ENCODE measurements at regions not wholly inside any gene's neighbourhood (a gene's known extent, or its start where the extent isn't known, plus 50 kb on each side); places are given as distances from the start of the nearest gene placed in this dataset.

GRCh38 chr18:43482136-43482535 lies 204.8 kb upstream of the SYT4 start:
- ATAC-seq (no peak), DNase-seq (no peak)

- ATAC-seq (no peak), DNase-seq (no peak)
These were observed 205.3 kb upstream of the SYT4 start for GRCh38 chr18:43482600-43482999.

DNA sequence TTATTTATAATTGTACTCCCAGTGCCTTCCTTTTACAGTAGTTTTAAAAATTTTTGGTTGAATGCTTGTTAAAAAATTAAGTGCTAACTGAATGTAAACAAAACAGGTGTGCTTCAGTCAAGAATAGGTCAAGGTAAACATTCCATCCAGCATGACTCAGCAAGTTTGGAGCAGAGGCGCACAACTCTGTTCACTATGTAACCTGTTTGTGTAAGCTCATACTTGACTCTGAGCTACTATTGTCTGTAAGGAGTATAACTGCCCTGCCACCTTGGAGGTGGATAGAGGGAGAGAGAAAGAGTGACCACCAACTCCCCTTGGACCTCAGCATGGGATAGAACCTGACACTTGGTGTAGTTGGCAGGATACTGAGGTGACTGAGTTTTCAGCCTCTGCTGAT lies 207.4 kb upstream of the SYT4 start:
- no peak for ATAC-seq
- no peak for DNase-seq

DNA sequence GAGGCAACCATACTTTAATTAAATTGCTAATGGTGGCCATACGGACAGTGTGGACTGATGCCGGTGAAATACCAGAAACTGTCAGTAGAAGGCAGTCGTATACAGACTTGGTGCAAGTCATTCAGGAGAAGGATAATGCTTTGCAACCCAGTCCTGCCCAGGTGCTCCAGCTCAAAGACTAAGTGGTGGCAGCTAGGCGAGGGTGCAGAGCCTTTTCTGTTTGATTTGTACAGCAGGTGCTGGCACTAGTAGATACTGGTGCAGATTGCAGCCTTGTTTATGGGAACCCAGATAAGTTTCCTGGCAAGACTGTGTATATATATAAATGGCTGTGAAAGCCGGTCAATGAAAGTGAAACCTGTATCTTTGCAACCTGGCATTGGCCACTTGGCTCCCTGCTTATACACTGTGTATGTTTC lies 208.3 kb upstream of the SYT4 start:
- DNase-seq (no peak), ATAC-seq (no peak)

- ATAC-seq: no peak
- DNase-seq: no peak
These were observed 209.2 kb upstream of the SYT4 start for GRCh38 chr18:43486462-43486861.

GRCh38 chr18:43501099-43501498 lies 223.8 kb upstream of the SYT4 start:
- DNase-seq: no peak
- ATAC-seq: no peak

DNA sequence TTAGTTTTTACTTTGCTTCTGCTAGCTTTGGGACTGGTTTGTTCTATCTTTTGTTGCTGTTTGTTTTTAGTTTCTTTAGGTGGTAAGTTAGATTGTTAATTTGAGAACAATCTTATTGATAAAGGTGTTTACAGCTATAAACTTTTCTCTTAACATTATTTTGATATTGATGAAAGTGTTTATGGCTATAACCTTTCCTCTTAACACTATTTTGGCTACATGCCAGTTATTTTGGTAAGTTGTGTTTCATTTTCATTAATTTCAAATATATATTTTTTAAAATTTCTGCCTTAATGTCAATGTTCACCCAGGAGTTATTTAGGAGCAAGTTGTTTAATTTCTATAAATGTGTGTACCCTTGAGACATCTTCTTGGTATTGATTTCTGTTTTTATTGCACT lies 229.6 kb upstream of the SYT4 start:
- no peak for ATAC-seq
- DNase-seq: no peak

DNA sequence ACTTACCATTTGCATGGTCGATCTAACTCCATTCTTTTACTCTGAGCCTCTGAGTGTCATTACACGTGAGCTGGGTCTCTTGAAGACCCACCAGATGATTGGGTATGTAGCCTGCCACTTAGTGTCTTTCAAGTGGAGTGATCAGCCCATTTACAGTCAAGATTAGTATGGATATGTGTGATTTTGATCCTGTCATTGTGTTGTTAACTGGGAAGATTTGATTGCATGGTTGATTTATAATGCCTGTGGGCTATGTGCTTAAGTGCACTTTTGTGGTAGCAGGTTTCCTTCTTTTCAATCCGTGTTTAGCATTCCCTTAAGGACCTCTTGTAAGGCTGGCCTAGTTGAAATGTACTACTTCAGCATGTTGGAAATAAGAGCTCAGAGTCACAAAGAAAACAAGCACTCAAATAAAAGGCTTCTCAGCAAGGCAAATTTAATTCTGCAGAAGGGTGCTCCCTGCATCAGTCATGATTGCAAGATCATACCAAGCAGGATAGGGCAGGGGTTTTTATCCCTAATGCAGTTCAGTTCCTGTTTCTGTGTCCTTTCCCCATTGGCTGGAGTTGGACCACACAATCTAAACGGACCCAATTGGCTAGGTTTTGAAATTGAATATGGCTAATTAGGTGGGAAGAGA lies 230.7 kb upstream of the SYT4 start:
- no peak for ATAC-seq
- DNase-seq: no peak

DNA sequence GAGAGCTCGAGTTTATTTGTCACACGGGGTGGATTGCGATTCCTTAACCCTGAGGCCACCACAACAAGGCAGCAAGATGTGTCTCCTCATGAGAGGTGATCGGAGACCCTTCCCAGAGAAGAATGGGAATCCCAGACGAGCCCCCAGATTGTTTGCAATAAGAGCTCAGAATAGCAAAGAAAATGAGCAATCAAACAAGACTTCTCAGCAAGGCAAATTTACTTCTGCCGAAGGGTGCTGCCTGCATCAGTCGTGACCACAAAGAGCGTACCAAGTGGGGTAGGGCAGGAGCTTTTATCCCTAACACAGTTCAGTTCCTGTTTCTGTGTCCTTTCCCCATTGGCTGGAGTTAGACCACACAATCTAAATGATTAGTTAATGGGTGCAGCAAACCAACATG lies 237.5 kb upstream of the SYT4 start:
- no peak for DNase-seq

GRCh38 chr18:43515481-43515880 lies 238.2 kb upstream of the SYT4 start:
- ATAC-seq (no peak), DNase-seq (no peak)

More for the DNA sequence above, 237.5 kb upstream of the SYT4 start:
- ATAC-seq: no peak

DNA sequence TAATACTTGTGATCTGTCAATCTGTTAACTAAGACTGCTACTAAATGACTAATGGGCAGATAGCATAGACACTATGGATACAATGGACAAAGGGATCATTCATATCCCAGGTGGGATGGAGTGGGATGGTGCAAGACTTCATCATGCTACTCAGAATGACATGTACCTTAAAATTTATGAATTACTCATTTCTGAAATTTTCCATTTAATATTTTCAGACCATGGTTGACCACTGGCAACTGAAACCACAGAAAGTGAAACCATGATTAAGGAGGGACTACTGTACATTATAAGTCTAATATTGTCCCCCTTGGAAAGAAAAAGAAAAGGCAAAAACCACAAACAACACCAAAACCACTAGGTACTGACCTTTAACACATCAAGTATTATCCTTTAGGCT lies 247.0 kb upstream of the SYT4 start:
- DNase-seq (no peak), ATAC-seq (no peak)

- DNase-seq (no peak), ATAC-seq (no peak)
These were observed 247.9 kb upstream of the SYT4 start for GRCh38 chr18:43525169-43525568.

DNA sequence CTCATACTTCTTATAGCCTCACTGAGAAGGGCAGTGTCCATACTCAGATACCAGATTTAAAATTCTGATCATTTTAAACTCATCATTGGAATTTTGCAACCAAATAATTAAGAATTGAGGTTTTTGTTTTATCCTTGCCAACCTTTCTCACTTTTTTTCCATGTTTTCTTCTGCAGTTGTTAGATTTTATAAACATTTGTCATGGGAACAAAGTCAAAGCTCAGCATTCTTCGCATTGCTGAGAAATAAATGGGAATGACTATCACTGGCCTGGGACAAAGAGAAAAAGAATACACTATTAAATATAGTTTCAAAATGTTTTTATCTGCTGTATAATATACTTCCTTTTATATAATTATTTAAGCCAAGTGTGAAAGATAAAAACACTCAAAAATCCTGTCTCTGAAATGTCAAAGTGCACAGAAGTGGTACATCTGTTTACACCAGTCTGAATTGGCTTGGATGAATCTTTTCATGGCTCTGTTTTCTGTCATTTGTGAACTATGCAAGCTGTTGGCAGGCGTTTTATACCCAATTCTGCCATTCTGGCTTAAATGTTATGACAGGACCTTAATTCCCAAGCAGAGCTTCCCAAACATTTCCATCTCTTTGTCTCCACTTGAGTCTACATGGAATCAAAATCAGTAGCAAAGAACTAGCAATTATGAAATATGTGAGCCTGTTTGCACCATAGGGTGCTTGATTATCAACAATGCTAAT lies 249.3 kb upstream of the SYT4 start:
- no peak for ATAC-seq
- no peak for DNase-seq

GRCh38 chr18:43531438-43531837 lies 254.1 kb upstream of the SYT4 start:
- ATAC-seq: no peak
- DNase-seq: no peak

DNA sequence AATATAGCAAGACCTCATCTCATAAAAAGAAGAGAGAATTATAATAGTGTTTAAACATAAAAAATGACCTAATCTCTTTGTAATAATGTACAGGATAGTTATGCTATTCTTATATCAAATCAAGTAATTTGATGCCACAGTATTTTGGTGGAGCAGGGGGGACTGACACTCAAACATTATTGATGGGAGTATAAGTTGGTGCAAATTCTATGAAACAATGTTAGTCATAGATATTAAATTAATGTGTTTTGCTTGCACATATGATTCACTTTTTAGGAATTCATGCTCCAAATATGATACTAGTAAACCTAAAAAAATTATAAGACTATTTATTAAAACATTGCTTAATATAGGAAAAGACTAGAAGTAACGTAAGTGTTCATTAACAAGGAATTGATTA lies 256.1 kb upstream of the SYT4 start:
- DNase-seq: no peak
- no peak for ATAC-seq

DNA sequence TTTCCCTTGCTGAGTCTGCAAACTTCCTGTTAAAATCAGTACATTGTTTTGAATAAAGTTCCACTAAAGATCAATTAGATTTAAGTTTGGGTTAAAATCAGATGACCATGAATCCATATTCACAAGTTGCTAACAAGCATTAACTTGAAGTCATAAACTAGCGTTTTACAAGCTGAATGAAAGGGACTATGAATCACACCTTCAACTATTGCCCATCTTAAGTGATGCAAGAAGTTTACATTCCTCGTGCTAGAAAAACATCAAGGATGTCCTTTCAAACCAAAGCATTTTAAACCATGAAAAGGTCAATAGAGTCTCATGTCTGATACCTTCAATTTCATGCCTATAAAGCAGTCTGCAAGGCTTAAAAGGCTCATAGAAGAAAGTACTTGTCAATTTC lies 257.2 kb upstream of the SYT4 start:
- DNase-seq (no peak), ATAC-seq (no peak)

DNA sequence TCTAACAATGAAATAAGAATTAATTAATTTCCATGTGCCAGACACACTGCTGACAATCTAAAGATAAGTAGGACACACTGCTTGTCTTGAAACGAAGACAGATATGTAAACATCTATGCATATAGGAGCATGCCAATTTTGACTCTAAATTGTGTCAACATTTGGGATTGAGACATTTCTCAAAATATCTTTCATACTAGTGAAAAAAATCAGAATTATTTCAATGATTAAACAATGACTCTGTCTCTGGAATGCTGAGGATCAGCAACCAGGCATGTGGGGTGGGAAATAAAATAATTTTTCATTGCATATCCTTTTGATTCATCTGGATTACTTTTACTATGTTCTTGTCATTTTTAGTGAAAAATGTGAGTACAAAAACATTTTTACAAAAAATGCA lies 262.6 kb upstream of the SYT4 start:
- ATAC-seq: no peak
- DNase-seq: no peak

- DNase-seq (no peak), ATAC-seq (no peak)
These were observed 264.7 kb upstream of the SYT4 start for GRCh38 chr18:43542016-43542415.

DNA sequence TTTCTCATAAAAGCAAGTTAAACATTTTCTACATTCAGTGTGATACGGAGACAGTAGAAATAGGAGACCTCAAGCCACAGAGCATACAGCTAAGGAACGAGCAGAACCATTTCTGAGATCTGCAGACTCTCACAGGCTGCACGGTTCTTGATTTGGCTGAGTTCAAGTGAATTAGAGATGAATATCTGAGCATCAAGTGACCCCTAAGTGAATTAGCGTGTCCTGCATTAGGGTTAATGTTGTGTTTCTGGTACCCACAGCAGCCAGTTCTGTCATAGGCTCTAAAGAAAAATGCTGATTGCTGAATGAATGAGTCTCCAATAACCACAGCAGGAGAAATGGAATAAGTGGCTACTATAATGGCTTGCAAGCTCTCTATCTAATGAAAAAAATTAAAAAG lies 265.9 kb upstream of the SYT4 start:
- DNase-seq (no peak), ATAC-seq (no peak)

DNA sequence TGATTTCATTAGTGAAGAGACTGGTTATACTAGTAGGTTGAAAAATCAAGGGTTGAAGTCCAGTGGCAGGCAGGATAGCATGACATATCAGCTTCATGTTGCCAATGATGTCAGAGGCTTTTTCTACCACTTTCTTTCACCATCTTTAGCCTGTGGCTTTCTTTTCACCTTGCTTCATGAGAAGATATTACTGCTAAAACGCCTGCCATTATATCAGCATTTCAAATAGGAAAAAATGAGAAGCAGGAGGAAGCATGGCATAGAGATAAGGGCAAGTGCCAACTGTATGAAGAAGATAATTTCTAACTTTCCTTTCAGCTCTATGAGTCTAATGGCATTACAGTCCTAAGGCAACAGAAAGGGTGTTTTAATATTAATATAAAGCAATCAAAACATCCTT lies 270.2 kb upstream of the SYT4 start:
- DNase-seq (no peak), ATAC-seq (no peak)

DNA sequence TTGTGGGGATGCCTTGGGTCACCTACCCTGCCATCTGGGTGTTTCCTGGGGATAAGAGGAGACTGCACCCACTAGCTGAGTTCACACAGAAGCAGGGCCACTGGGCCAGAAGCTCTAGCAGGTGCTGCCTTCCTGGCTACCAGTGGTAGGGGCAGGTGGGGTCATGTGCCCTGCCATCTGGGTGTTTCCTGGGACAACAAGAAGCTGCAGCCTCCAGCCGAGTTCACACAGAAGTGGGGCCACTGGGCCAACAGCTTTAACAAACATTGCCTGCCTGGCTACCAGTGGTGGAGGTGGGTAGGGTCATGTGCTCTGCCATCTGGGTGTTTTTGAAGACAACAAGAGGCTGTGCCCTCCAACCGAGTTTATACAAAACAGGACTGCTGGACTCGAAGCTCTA lies 282.2 kb upstream of the SYT4 start:
- DNase-seq (no peak), ATAC-seq (no peak)

- ATAC-seq (no peak), DNase-seq (no peak)
These were observed 286.5 kb upstream of the SYT4 start for GRCh38 chr18:43563780-43564179.

DNA sequence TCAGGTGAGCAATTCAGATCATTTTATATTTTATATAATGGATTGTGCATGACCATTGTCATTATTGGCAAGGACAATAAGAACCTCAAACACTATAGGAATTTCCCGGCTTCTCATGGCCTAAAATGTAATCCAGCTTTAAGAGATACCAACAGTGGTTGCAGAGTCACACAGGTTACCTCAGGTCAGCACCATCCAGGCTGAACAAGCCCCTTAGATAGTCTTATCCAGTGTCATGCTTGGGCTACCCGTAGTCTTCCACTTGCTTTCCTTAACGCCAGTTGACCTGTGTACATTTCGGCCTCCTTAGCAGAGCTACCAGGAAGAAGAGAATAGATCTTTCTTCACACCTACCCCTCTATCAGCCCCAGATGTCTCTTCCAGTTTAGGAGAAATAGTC lies 293.3 kb upstream of the SYT4 start:
- no peak for ATAC-seq
- no peak for DNase-seq

DNA sequence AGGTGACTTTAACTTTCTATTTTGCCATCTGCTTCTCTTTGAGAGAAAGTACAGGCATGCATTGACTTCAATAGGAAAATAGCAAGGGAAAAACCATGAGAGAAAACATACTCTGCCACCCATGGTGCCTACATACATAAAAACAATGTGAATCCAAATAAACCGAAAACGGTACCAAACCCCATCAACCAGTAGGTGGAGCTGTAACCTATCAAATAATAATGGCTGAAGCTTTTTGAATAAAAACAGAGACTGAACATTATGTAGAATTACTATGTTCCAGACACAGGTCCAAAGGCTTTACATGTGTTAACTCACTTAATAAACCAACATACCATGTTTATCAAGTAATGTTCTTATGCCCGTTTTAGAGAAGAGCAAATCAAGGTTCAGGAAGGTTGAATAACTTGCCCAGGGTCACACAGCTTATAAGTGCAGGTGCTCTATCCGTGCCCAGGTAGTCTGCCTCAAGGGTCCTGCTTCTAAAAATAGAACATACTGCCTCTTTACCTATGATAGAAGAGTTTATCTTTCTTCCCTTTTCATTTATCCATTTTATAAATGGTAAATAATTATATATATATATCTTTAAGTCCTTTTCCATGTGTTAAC lies 293.9 kb upstream of the SYT4 start:
- ATAC-seq (no peak), DNase-seq (no peak)

Measured in stimulated activated naive CD8-positive, alpha-beta T cell treated with anti-CD3 and anti-CD28 coated beads, Interleukin-15, Interleukin-2, amounts not matched to agents 100 U/mL and 50 U/mL, for 24 hours (primary cell).